HepG2 (cell line): ENCODE measurements at regions not wholly inside any gene's neighbourhood (a gene's known extent, or its start where the extent isn't known, plus 50 kb on each side); places are given as distances from the start of the nearest gene placed in this dataset.

Source experiments
- ATAC-seq: fragments of 200-7000 bp; cut with Tn5 transposase; 3 replicates; pipeline ENCODE4 v1.9.1; 2020; ENCODE audit warnings: mild to moderate bottlenecking, moderate library complexity
- BruUV-seq: library from RNA; stranded (reverse); fragments of 400-500 nt; replicated peaks from 2 replicates; lab custom pipeline; 2021; lab: Mats Ljungman, UMichigan
- CTCF ChIA-PET: fragments of 300-600 bp; formaldehyde crosslinking; extraction: SDS; loops from one replicate; lab custom pipeline; 2021; ENCODE audit warnings: low total read pairs, inconsistent platforms, low intra/inter-chr PET ratio; lab: Yijun Ruan, JAX
- POLR2A ChIA-PET: fragments of 350-600 bp; sonication (Branson Sonifier 250); formaldehyde crosslinking; loops from one replicate; lab custom pipeline; 2020; ENCODE audit warnings: antibody characterized with exemption, inconsistent platforms; lab: Yijun Ruan, JAX
- DNase-seq: peaks from one replicate; pipeline ENCODE4 v3.0.0-alpha.2; 2015; ENCODE audit warnings: low spot score
- FAIRE-seq: peaks from 3 replicates; lab custom pipeline; 2011; peaks lifted over from hg19 to GRCh38; lab: Jason Lieb, UNC
- H2AFZ ChIP-seq: one replicate; pipeline ENCODE4 v1.6.1; 2011; ENCODE audit warnings: low read length, inconsistent platforms
- H3K27ac ChIP-seq: fragments of 300-600 bp; 3 replicates; pipeline ENCODE4 v1.8.0; 2011; ENCODE audit warnings: mixed run types, mild to moderate bottlenecking, mixed read lengths, low read length, inconsistent platforms; ENCODE audit not compliant: insufficient read depth; ENCODE audit errors: extremely low read length
- H3K27me3 ChIP-seq, 2 experiments: fragments of 200-600 bp in 1 of 2; 2 replicates in 1 of 2; 3 replicates in 1 of 2; pipeline versions ENCODE4 v1.6.0 to v1.8.0; 2011; ENCODE audit warnings: low read length in 2 of 2, mild to moderate bottlenecking in 2 of 2, moderate library complexity in 2 of 2, inconsistent platforms in 1 of 2; ENCODE audit not compliant: insufficient read depth in 2 of 2, control insufficient read depth in 1 of 2
- H3K36me3 ChIP-seq, 2 experiments: fragments of 200-600 bp in 1 of 2; replicated peaks in 1 of 2; 2 replicates in 1 of 2; 3 replicates in 1 of 2; pipeline versions ENCODE4 v1.5.1 to v1.8.0; 2011; ENCODE audit warnings: low read length in 2 of 2, inconsistent platforms in 1 of 2; ENCODE audit not compliant: insufficient read depth in 2 of 2, control insufficient read depth in 1 of 2
- H3K4me1 ChIP-seq: 2 replicates; pipeline ENCODE4 v1.5.1; 2012; ENCODE audit warnings: low read length, inconsistent platforms; ENCODE audit not compliant: insufficient read depth
- H3K4me2 ChIP-seq: 2 replicates; pipeline ENCODE4 v1.6.0; 2011; ENCODE audit warnings: low read depth, low read length, inconsistent platforms
- H3K4me3 ChIP-seq, 3 experiments: fragments of 200-600 bp in 1 of 3; sonication (generic), shearing (Covaris generic) in 1 of 3; replicated peaks in 1 of 3; 2 replicates each; pipeline ENCODE4 v1.5.1; 2011 to 2016; ENCODE audit warnings: low read length in 3 of 3, inconsistent platforms in 2 of 3, low read depth in 2 of 3, mild to moderate bottlenecking in 2 of 3, control low read depth in 1 of 3, mixed read lengths in 1 of 3; ENCODE audit not compliant: insufficient read depth in 1 of 3
- H3K79me2 ChIP-seq: one replicate; pipeline ENCODE4 v1.6.1; 2011; ENCODE audit warnings: low read length, inconsistent platforms; ENCODE audit not compliant: insufficient read depth
- H3K9ac ChIP-seq: 2 replicates; pipeline ENCODE4 v1.6.0; 2011; ENCODE audit warnings: mild to moderate bottlenecking, low read depth, low read length, inconsistent platforms; ENCODE audit not compliant: insufficient read depth
- H3K9me3 ChIP-seq: 2 replicates; pipeline ENCODE4 v1.5.1; 2012; ENCODE audit warnings: mild to moderate bottlenecking, low read length
- H4K20me1 ChIP-seq: 2 replicates; pipeline ENCODE4 v1.6.0; 2011; ENCODE audit warnings: inconsistent platforms, mild to moderate bottlenecking, low read length, moderate library complexity; ENCODE audit not compliant: insufficient read depth
- MTA3 ChIP-seq: sonication (generic); formaldehyde crosslinking; IDR thresholded peaks from 2 replicates; pipeline ENCODE4 v1.4.0; 2020; ENCODE audit warnings: missing genetic modification reagents
- YY1 ChIP-seq: IDR thresholded peaks from 2 replicates; pipeline ENCODE4 v1.6.1; 2011; ENCODE audit warnings: low read length, low read depth, moderate library complexity, mild to moderate bottlenecking; ENCODE audit not compliant: insufficient read depth, insufficient replicate concordance
- ZNF574 ChIP-seq: sonication (generic); formaldehyde crosslinking; IDR thresholded peaks from 2 replicates; pipeline ENCODE4 v1.4.0; 2020; ENCODE audit warnings: missing genetic modification reagents
- ZSCAN5A ChIP-seq: sonication (generic); formaldehyde crosslinking; IDR thresholded peaks from 2 replicates; pipeline ENCODE4 v1.8.0; 2022; ENCODE audit warnings: mild to moderate bottlenecking, missing genetic modification reagents, borderline replicate concordance
- ZZZ3 ChIP-seq: sonication (generic); formaldehyde crosslinking; IDR thresholded peaks from 2 replicates; pipeline ENCODE4 v1.4.0; 2020; ENCODE audit warnings: missing genetic modification reagents, mild to moderate bottlenecking, borderline replicate concordance
- WGBS: methylation state at CpG from one replicate; pipeline ENCODE4 v1.1.6; 2017; ENCODE audit warnings: low lambda C conversion rate; 5-methylcytosine and 5-hydroxymethylcytosine counted together
- in situ Hi-C: cut with HindIII; loops from 2 replicates; pipeline ENCODE4 v1.10.0; 2017; ENCODE audit warnings: low pct_unique_long_range_greater_than_20kb; ENCODE audit not compliant: extremely low pct_ligation_motif_present
- intact Hi-C: fragments of 100-400 bp; cut with micrococcal nuclease; formaldehyde crosslinking; loops from one replicate; pipeline ENCODE4 v1.10.0; 2022; ENCODE audit not compliant: unreplicated experiment
- TF ChIP-seq, protein P1 (sequence below): sonication (generic); formaldehyde crosslinking; IDR thresholded peaks from 2 replicates; pipeline ENCODE4 v1.4.0; 2020; ENCODE audit warnings: missing genetic modification reagents
- TF ChIP-seq, protein P2 (sequence below): sonication (generic); formaldehyde crosslinking; IDR thresholded peaks from 2 replicates; pipeline ENCODE4 v1.8.1; 2023; ENCODE audit warnings: mild to moderate bottlenecking, inconsistent platforms, moderate library complexity, missing genetic modification reagents, borderline replicate concordance

DNA sequence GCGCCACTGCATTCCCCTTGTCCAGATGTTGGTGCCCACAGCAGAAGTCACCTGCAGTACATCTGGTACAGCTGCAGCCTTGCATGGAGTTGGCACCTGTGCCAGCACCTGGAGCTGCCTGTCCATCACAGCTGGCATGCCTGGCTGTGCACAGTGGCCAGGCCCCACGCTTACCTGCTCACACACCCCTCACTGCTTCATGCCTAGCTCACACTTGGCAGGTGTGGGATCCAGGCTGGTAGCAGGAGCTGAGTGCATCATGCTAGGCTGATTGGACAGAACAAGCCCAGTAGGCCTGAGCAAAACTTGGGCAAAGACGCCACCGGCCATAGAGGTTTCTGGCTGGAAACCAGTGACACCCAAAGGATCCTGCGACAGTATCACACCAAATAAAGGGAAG is 402.8 kb downstream of the FOXG1 start:
- WGBS, result 5% methylated on average over 5 of the region's 5 CpGs
- ATAC-seq, result no peak
- no peak for DNase-seq
- Histone ChIP-seq H3K79me2 (no peaks in the 10 kb centered on the region), H3K4me3 (no peak overlapping the region), H3K27me3 (no peaks in the 10 kb centered on the region), H3K9ac (no peak overlapping the region), H3K4me1 (no peaks in the 10 kb centered on the region), H2AFZ (no peak overlapping the region), H3K27ac (no peak overlapping the region), H4K20me1 (no peaks in the 10 kb centered on the region), H3K4me2 (no peak overlapping the region), H3K36me3 (no peaks in the 10 kb centered on the region), H3K9me3 (peaks cover 61% of the 10 kb centered on the region)
- in situ Hi-C loops (no loop called here), intact Hi-C loops (loop anchor here (2.0 kb wide), 1 partner anchor 153 kb away; no protein-coding TSS in a partner anchor)
- ChIA-PET CTCF (no interaction called here), POLR2A (no interaction called here)
- no peak for FAIRE-seq
- BruUV-seq, result no TSS peak
- no peak for TF ChIP-seq MTA3 (CRISPR knock-in tag)
- TF ChIP-seq YY1, result no peak
- TF ChIP-seq ZSCAN5A (CRISPR knock-in tag), result no peak
- TF ChIP-seq, protein P1, sequence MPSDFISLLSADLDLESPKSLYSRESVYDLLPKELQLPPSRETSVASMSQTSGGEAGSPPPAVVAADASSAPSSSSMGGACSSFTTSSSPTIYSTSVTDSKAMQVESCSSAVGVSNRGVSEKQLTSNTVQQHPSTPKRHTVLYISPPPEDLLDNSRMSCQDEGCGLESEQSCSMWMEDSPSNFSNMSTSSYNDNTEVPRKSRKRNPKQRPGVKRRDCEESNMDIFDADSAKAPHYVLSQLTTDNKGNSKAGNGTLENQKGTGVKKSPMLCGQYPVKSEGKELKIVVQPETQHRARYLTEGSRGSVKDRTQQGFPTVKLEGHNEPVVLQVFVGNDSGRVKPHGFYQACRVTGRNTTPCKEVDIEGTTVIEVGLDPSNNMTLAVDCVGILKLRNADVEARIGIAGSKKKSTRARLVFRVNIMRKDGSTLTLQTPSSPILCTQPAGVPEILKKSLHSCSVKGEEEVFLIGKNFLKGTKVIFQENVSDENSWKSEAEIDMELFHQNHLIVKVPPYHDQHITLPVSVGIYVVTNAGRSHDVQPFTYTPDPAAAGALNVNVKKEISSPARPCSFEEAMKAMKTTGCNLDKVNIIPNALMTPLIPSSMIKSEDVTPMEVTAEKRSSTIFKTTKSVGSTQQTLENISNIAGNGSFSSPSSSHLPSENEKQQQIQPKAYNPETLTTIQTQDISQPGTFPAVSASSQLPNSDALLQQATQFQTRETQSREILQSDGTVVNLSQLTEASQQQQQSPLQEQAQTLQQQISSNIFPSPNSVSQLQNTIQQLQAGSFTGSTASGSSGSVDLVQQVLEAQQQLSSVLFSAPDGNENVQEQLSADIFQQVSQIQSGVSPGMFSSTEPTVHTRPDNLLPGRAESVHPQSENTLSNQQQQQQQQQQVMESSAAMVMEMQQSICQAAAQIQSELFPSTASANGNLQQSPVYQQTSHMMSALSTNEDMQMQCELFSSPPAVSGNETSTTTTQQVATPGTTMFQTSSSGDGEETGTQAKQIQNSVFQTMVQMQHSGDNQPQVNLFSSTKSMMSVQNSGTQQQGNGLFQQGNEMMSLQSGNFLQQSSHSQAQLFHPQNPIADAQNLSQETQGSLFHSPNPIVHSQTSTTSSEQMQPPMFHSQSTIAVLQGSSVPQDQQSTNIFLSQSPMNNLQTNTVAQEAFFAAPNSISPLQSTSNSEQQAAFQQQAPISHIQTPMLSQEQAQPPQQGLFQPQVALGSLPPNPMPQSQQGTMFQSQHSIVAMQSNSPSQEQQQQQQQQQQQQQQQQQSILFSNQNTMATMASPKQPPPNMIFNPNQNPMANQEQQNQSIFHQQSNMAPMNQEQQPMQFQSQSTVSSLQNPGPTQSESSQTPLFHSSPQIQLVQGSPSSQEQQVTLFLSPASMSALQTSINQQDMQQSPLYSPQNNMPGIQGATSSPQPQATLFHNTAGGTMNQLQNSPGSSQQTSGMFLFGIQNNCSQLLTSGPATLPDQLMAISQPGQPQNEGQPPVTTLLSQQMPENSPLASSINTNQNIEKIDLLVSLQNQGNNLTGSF (CRISPR knock-in tag), result no peak
- TF ChIP-seq ZZZ3 (CRISPR knock-in tag), result no peak
- TF ChIP-seq ZNF574, result no peak
- TF ChIP-seq, protein P2, sequence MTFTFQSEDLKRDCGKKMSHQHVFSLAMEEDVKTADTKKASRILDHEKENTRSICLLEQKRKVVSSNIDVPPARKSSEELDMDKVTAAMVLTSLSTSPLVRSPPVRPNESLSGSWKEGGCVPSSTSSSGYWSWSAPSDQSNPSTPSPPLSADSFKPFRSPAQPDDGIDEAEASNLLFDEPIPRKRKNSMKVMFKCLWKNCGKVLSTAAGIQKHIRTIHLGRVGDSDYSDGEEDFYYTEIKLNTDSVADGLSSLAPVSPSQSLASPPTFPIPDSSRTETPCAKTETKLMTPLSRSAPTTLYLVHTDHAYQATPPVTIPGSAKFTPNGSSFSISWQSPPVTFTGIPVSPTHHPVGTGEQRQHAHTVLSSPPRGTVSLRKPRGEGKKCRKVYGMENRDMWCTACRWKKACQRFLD (CRISPR knock-in tag), result no peak
